ENCODE measurements at regions not wholly inside any gene's neighbourhood (a gene's known extent, or its start where the extent isn't known, plus 50 kb on each side); places are given as distances from the start of the nearest gene placed in this dataset.

DNA sequence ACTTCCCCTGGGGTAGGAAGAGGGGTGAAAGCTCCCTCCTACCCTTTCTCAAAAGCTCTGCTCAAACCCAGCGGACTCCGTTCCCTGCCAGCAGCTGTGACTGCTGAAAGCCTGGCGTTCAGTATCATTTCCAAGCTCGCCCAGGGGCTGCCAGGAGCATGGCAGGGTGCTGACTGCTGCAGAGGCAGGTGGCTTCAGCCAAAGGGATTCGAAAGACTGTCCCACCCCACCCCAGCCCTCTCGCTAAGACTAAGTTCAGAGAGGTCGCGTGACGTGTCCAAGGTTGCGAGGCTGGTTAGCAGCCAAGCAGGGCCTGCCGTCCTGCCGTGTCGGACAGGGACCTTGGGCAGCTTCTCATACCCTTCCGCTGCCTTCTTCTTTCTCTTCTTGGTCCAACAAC, 72.3 kb upstream of the RAB12 start:
- no peak for DNase-seq (ENCODE audit: low read depth in 2 of 2)

DNA sequence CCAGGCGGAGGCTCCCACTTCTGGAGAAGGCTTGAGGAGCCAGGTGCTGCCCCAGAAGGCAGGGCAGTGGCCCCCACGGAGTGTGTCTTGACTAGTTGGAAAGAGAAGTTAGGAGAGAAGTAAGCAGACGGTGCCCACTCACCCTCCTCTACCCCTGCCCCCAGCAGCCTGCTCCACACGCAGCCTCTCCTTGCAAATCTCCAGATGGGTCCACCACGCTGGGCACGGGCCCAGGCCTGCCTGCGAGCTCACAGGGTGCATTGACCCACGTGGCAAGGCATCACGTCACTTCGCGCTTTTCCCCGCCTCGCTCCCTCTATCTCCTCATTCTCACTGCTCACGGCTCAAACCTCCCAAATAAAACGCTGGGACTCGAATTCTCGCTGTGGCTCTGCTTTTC, 71.8 kb upstream of the RAB12 start:
- no peak for DNase-seq (ENCODE audit: low read depth in 2 of 2)

DNA sequence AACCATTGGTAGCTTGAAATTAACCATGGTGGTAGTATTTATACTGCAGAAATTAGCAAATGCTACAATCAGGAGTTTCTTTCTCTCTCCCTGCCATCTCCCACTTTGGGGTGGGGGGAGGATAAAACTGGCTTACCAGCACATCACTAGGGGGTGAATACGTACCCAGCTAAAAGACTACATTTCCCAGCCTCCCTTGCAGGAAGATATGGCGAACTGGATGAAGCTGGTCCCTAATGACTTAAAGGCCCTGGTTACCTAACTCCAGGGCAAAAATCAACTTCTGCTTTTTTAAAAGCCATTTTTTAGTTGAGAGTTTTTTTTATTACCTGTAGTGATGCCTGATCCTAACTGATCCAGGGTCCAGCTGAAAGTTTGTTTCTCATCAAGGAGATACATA, 70.3 kb upstream of the RAB12 start:
- no peak for DNase-seq (ENCODE audit: low read depth in 2 of 2)

DNA sequence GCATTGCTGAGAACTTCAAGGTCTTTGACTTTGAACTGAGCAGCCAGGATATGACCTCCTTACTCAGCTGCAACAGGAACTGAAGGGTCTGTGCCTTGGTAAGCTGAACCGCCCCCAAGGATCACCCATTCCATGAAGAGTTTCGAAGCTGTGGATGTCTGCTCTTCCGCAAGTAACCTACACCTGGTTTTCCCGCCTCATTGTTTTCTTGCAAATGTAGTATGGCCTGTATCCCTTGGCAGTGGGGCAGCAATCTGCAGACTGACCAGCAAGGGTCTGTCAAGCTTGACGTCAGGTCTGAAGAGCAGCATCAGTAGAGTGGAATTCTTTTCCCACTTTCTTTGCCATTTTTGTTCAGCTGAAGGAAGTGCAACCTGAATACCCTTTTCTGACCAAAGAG, 62.6 kb upstream of the RAB12 start:
- DNase-seq (ENCODE audit: low read depth in 2 of 2): no peak

DNA sequence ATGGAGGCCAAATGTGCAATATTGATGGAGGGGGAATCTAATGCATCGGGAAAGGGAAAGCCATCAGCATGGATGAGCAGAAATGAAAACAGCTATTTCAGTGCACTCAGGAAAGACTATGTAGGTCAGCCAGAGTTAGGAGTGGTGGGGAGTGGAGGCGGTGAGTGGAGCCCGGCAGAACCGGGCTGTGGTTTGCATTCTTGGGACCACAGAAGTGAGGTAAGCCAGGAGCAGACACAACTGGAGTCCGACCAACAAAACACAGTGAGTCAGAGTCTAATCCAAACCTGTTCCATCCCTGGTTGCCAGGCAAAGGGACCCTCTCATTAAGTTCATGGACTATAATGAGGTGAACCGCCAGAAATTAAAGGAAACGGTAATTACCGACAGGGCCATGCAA, 61.1 kb upstream of the RAB12 start:
- DNase-seq (ENCODE audit: low read depth in 2 of 2): no peak

DNA sequence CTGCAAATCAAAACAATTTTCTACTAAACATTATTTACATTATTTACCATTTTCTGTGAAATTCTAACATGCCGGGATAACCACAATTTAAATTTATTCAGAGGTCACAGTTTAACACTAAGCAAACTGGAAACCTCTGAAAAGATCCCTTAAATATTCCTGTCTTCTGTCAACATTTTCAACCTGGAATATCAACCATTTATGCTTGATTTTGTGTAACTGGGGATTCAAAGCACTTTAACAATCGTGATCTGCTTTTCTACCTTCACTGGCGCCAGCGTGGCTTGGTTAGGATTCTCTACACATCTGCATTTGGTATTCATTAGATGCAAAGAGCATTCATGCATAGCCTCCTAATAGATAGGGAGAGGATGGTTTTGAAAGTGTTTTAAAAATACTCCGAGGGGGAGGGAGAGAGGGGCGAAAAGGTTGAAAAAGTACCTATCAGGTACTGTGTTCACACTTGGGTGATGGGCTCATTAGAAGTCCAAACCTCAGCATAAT, 59.9 kb upstream of the RAB12 start:
- DNase-seq (ENCODE audit: low read depth in 2 of 2): no peak

DNA sequence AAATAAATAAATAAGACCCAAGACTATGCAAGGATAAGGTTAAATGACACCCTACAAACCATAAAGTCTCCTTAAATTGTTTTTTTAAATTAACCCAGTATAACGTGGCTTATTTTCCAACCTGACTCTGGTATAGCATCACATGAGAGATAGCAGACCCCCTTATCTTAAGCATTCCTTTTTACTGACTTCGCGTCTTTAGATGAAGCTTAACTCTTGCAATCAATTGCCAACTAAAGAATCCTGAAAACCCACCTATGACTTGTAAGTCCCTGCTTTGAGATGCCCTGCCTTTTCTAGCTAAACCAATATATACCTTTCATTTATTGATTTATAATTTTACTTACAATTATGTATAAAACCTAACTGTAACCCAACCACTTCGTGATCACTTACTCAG, 57.1 kb upstream of the RAB12 start:
- DNase-seq (ENCODE audit: low read depth in 2 of 2): no peak

DNA sequence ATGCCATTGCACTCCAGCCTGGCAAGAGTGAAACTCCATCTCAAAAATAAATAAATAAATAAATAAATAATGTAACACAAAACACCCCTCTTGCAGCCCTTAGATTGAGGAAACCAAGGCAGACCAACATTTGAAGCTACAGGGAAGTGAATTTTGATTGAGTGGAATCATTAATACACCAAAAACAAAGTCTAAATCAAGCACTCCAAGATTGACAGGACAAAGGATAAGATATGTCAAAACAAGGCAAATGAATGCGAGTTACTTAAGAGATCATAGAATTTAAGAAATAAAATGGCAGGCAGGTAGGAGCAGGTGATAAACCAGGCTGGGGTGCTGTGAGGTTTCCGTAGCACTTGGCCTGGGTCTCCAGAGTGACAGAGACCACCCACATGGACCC, 54.9 kb upstream of the RAB12 start:
- DNase-seq (ENCODE audit: low read depth in 2 of 2): no peak

DNA sequence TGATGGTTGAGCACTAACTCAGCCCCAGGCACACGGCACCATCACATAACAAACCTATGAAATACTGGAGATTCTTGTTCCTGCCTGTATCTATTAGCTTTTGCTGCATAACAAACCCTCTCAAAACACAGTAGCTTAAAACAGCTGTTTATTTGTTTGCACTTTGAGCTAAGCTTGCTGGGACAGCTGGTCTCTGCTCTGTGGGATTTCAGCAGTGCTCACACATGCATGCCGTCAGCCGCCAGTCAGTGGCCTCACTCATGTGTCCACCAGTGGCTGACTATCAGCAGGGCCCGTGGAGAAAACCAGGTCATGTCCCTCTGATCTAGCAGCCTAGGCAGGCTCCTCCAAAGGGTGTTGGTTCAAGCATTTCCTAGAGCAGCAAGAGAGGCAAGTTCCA, 52.8 kb upstream of the RAB12 start:
- no peak for DNase-seq (ENCODE audit: low read depth in 2 of 2)

Data from stimulated activated CD4-positive, alpha-beta T cell treated with anti-CD3 and anti-CD28 coated beads, Interleukin-12 subunit alpha, Interleukin-12 subunit beta, amount 100 ng/mL, for 24 hours (primary cell).